GM21447 (cell line): ENCODE measurements at regions not wholly inside any gene's neighbourhood (a gene's known extent, or its start where the extent isn't known, plus 50 kb on each side); places are given as distances from the start of the nearest gene placed in this dataset.
A peak's percentile ranks its signal among the peaks of the same experiment; 100 is the strongest.
"Not testable (repeated sequence)": the region's sequence is repeated elsewhere in the genome, so short reads cannot be mapped to it uniquely, and the experiment has no call there.

ENCODE experiments used
- ATAC-seq: cut with Tn5 transposase; IDR thresholded peaks from one replicate; pipeline ENCODE4 v1.9.1; 2021; ENCODE audit not compliant: unreplicated experiment

DNA sequence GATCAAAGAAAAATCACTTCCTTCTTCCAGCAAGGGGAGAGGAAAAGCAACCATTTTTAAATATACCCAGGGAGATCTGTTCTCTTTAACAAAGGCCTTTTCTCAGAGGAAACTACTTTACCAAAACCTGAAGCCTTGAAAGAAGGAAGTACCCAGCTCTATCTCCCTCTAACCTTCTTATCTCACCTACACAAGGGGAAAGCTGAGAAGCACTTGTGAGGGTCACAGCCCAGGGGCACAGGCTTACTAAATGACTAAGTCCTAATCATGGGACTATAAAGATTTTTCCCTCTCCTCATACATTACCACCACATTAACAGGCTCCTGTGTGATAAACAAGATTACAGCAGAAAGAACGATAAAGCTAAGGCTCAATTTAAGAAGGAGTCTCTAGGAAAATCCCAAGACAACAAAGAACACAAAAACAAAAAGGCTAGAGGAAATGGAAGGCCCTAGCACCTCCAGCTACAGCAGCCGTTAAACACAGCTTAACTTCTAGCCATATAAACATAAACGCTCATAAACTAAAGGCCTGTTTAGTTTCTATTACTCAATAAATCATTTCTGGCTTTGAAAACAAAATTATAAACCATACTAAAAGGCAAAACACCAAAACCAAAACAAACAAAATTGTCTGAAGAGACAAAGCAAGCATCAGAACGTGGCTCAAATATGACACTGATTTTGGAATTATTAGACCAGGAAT, 284.9 kb upstream of the ECI2 start:
- ATAC-seq: no peak

DNA sequence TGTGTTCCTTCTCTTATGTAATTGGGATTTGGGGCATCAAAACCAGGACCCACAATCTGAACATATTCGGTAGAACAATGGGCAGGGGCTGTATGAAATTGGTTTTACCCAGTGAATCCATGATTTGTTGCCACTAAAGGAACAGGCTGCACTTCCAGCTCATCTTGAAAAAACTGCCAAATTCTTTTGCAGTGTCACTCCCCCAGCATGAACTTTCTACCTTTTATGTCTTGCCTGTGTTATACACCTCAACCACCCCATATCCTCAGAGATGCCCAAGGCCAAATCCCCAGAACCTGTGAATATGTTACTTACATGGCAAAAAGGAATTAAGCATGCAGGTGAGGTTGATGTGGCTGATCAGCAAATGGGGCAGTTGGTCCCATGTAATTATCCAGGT, 280.2 kb upstream of the ECI2 start:
- no peak for ATAC-seq

DNA sequence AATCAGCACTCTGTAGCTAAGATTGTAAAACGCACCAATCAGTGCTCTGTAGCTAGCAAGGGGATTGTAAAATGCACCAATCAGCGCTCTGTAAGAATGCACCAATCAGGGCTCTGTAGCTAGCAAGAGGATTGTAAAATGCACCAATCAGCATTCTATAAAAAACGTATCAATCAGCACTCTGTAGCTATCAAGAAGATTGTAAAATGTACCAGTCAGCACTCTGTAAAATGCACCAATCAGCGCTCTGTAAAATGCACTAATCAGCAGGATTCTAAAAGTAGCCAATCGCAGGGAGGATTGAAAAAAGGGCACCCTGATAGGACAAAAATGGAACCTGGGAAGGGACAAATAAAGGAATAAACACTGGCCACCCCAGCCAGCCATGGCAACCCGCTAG, 278.7 kb upstream of the ECI2 start:
- not testable (repeated sequence) for ATAC-seq

DNA sequence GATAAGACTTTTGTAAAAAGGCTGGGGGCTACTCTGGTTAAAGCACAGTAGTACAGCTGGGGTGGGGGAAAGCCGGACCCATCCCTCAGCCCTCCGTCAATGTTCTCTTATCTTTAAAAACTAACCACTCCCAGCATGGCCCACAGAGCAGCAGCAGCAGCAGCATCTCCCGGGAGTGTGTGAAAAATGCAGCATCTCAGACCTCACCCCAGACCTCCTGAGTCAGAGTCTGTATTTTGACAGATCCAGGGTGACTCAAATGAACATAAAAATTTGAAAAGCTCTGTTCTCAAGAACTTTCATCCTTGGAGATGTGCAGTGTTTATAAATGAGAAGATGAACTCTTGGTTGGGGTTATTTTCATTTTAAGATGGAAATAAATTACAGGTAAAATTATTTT, 277.7 kb upstream of the ECI2 start:
- ATAC-seq: no peak

DNA sequence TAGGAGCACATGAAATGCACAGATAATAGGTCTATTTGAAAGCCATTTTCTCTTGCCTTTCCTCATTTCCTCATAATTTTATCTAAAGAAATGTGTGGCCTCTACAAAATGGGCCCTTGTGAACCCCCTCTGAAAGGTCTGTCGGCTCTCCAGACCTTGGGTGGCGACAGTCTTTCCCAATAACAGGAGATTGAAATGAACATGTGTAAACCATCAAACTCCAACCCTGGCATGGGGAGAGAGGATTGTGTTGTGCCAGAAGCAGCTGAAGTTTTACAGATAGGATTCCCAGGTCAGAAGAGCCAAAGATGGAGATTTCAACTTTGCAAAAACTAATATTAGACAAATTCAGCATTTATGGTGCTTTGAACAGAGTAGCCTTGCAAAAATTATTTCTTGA, 277.1 kb upstream of the ECI2 start:
- no peak for ATAC-seq

DNA sequence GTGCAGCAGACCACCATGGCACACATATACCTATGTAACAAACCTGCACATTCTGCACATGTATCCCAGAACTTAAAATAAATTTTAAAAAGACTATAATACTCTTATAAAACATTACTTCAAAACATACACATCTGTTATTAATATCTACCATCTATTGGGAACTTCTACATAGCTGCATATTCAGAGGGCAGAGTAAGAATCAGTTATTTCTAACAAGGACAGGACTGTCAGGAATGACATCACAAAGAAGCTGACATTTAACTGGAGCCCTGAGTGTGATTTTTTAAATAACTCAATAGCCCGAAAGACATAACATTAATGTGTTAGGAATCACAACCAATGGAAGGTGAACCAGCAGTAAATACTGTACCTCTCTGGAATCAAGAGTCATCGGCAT, 276.7 kb upstream of the ECI2 start:
- ATAC-seq: no peak

DNA sequence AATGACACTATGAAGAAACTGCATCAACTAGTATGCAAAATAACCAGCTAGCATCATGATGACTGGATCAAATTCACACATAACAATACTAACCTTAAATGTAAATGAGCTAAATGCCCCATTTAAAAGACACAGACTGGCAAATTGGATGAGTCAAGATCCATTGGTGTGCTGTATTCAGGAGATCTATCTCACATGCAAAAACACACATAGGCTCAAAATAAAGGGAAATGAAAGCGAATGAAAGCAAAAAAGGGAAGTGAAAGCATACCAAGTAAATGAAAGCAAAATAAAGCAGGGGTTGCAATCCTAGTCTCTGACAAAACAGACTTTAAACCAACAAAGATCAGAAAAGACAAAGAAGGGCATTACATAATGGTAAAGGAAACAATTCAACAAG, 272.3 kb upstream of the ECI2 start:
- ATAC-seq: peak; percentile 99

DNA sequence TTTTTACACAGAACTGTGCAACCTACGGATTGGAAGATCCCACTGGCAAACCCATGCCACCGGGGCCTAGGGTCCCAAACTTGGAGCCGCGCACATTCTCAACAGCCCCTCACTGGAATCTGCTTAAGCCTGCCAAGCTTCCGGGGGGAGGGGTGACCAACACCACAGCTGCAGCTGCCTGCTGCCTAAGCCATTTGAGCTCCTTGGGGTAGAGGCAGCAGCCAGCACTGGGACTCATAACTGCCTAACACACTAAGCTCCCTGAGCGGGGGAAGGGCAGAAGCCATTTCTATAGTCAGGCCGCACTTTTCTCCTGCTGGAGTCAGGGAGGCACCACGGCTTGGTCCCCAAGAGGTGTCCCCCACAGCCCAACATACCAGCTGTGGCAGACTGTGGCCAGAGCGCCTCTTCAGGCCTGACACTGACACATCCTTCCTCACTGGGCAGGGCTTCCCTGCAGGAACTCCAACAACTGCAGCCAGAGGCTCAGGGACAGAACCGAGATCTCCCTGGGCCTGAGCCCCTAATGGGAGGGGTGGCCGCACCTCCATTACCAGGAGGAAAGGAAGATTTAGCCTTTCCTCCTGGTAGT, 270.3 kb upstream of the ECI2 start:
- ATAC-seq: no peak

DNA sequence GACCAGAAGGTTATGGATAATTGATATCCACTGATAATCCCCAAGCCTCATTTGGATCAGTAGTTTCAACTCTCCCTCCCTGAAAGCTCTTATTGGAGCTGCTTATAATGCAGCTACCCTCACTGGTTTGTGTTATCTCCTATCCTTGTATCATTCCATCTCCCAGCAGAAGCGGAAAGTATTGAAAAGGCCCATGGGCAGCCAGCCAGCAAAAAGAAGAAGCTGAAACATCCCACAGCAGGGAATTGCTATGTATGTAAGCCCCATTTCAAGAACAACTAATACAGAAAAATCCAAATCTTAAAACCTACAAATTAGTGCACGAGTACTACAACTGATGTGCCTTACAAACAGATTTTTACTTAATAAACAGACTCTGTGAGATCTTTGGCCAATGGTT, 269.0 kb upstream of the ECI2 start:
- no peak for ATAC-seq

DNA sequence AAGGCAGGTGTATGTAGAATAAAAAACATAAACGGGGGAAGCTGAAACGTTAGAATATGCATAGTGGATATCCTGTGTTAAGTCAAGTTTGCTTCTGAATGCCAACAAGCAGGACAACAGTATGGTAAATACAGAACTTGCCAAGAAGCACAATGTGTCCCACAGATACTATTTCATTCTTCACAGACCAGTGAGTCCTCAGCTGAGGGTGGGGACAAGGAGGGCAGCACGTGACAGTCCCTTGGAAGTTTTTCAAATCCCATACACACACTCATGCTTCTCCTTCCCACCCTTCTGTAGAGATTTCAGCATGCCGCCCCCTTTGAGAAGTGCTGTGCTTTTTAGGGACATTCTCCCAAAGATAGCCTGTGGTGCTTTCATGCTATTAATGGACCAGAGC, 268.5 kb upstream of the ECI2 start:
- no peak for ATAC-seq

DNA sequence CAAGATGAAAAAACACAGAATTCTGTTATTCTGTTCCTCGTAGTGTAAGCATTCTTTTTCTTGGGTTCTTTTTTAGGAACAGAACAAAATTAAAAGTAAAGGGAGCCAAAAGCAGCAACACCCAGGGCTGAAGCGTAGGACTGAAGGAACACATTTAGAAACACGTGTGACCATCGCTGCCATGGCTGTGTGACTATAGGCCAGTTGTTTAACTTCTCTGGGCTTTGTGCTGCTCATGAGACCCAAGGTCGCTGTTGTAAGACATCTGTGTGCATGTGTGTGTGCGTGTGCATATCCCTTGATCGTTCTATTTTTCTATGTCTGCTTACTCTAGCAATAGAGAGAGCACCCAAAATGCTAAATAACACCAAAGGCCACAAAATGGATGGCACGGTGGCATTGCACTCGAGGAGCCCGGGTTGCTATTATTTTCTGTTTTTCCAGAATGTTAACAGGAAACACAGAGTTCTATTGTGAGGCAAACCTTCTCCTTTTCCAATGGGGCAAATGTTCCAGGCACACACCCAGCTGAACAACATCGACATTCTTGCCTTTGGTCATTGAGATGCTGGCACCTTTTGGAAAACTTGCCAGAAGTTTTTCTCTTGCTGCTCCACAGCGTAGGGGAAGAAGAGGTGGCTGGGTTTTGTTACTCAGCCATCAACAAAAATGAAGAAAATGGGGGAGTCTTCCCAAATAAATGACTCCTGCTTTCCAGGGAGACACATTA, 267.8 kb upstream of the ECI2 start:
- no peak for ATAC-seq

DNA sequence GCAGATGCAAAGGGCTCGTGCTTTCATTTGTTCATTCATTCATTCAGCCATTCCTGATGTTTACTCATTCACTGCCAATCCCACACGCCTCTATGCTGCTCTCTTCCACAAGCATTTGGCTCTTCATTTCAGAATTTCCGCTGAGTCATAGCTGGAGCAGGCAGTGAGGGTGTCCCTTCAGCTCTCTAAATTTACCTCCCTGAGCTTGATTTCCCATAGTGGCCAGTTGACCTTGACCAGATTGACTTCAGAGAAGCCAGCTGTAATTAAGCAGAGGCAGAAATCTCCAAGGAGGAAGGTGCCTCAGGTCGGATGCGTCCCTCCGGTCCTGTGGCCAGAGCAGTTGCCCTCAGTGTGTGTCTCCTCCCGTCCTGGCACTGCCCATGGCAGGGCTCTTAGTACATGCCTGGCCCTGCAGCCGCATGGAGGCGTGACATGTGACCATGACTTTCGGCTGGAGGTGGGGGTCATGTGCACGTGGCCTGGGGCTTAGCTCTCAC, 267.2 kb upstream of the ECI2 start:
- ATAC-seq: no peak

DNA sequence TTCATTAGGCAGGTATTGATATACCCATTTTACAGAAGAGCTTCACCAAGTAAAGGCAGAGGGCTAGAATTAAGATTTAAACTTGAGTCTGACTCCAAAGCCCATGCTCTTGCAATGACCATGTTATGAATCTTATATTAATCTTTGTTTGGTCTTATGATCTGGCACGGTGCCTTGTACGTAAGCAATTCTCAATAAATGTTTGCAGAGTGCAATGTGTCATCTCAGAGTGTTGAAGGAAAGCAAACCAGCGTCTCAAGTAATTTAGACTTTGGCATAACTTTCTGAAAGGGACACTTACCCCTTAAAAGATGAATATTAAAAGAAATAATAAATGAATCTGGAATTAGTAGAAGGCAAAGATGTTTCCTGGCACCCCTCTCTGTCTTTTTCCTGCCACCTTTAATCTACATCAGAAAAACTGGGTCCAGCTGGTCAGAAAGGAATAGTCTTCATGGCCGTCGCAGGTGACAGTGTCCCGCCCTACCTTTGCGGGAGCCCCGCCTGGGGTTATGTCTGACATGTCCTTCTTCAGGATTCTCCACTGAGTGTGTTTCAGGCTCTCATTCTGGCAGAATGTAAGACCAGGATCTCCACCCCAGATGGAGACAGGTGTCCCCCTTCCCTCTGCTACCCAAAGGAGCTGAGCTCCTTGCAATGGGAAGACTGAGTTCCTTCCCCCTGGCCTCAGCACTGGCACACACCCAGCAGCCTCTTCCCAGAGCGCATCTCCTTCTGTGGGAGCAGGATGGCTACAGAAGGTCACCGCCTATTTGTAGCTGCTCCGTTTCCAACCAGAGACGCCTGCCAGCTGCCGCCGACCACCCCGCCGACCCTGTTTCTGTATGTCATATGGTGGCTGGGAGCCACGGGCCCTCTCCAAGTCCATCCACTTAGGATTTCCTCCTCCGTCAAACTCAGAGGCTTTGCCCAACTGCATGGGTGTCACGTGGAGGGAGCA, 266.3 kb upstream of the ECI2 start:
- no peak for ATAC-seq

DNA sequence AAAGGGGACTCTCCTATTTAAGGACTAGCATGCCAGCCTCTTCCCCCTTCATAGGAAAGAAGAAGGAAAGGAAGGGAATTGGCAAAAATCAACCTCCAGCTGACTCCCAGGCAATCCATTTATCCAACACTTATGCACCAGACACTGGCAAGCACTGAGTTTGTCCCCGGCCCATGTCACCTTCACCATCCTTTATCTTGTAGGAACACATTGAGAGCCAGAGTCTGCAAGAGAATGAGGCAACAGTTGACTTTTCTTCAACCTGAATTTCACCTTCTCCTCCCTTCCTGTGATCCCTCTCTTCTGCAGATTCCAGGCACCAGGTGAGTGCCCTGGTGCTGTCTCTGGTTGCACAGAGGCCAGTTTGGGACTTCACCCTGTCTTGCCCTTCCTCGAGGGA, 264.3 kb upstream of the ECI2 start:
- no peak for ATAC-seq

DNA sequence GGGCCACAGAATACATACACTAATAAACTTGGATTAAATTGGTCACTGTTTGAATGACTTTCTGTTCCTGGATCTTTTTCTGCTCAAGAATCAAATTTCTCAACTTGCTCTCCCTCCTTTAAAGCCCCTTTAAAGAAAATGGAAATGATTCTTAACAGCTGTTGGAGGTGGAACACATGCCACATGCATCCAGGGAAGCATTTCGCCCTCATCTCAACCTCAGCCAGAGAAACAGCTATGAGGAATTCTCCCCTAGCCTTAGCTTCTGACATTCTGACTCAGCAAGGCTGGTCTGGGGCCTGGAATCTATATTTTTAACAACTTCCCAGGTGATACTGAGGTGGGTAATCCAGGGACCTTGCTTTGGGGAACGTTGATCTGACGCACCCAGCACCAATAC, 263.4 kb upstream of the ECI2 start:
- no peak for ATAC-seq

DNA sequence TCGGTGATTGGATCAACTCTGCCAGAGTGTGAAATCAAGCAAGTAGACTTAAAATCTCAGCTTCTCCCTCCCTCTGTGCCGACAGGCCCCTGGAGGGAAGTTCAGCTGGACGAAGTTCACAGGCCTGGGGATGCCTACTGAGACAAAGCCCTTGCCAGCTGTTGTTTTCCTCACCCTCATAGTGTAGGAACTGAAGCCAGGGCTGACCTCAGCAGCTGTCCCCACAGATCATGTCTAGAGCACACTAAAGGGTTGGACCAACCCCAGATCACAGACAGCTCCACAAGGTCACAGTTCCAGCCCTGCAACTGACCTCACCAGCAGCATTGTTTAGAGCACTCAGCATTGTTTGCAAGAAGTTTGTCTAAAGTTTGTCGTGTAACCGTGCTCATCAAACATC, 261.9 kb upstream of the ECI2 start:
- no peak for ATAC-seq

DNA sequence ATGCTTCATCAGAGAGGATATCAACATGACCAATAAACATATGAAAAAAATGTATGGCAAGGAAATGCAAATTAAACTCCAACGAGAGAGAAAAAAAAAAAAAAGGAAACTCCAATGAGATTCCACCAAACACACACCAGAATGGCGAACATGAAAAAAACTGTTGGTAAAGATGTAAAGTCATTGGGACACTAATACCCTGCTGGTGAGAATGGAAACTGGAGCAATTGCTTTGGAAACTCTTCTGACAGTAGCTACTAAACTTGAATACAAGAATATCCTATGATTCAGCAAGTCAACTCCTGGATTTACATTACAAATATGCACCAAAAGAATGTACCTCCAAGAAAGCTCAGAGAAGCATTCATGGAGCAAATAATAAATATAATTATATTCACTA, 260.7 kb upstream of the ECI2 start:
- no peak for ATAC-seq

DNA sequence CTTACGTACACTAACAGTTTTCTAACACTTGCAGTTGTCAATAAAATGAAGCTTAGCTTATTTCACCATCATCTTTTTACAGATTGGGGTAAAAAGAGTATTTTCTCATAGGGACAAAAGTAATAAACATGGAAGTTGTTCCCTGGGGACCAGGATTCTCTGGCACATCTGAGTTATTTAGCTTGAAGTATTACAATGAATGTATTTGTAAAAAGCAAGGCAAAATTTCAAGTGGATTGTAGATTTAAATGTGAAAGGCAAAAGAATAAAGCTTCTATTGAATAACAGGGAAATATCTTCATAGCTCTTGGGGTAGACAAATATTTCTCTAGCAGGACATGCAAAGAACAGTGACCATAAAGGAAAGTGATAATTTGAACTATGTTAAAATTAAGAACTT, 260.0 kb upstream of the ECI2 start:
- no peak for ATAC-seq

DNA sequence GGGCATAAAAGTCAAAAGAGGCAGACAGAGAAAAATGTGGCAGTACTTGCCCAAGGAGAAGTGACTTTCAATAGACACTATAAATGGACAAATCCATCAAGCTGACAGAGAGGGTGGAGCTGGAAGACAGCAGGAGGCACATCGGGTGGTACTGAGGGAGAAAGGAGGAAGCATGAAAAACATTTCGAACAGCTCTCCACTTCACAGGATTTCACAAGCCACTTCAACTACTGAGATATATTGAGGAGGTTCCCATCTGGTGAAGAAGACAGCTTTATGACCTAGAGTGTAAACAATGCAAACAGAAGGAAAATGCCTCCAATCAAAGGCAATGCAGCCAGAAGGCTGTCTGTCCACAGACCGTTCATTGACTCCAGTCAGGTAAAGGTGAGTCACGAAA, 259.4 kb upstream of the ECI2 start:
- no peak for ATAC-seq

DNA sequence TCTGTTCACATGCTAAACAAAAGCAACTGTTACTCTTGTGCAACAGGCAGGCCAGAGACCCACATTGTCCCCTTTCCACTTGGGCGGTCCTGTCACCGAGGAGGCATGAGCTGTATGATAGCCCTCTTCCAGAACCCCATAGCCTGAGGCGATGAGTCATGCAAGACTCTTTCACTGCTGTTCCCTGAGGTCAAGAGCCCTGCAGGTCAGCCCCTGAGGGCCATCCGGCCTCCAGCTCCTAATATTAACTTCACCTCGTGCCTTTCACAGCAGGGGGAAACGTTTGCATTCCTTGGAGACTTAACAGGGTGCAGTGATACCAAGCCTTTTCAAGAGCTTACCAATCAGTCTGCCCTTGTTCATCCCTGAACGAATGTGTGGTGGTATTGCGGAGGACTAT, 253.3 kb upstream of the ECI2 start:
- no peak for ATAC-seq

DNA sequence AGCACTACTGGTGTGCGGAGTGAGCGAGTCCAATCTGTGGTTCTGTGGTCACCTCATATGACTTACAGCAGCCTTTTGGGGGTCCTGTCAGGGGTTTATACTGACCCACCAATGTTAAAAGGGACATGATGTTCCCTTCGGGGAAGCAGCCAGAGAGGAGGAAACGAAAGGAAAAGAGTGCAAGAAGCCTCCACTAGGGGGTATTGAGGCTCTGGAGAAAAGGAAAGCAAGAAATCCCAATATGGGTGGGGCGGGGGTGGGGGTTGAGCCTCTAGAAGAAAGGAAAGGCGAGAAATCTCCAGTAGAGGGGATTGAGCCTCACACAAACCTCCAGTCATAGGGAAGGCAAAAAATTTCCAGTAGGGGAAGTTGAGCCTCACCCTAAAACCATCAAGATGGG, 249.3 kb upstream of the ECI2 start:
- ATAC-seq: no peak
